GM19324 (cell line): ENCODE measurements at regions not wholly inside any gene's neighbourhood (a gene's known extent, or its start where the extent isn't known, plus 50 kb on each side); places are given as distances from the start of the nearest gene placed in this dataset.
"Not testable (repeated sequence)": the region's sequence is repeated elsewhere in the genome, so short reads cannot be mapped to it uniquely, and the experiment has no call there.

Experiments
- ATAC-seq: cut with Tn5 transposase; IDR thresholded peaks from one replicate; pipeline ENCODE4 v1.9.1; 2021; ENCODE audit warnings: mild to moderate bottlenecking, moderate library complexity; ENCODE audit not compliant: unreplicated experiment, low FRiP score

- ATAC-seq, result no peak
These were observed 103.3 kb downstream of the MDH1 start for GRCh38 chr2:63692002-63692606.

GRCh38 chr2:63695583-63695982, 106.8 kb downstream of the MDH1 start:
- no peak for ATAC-seq

DNA sequence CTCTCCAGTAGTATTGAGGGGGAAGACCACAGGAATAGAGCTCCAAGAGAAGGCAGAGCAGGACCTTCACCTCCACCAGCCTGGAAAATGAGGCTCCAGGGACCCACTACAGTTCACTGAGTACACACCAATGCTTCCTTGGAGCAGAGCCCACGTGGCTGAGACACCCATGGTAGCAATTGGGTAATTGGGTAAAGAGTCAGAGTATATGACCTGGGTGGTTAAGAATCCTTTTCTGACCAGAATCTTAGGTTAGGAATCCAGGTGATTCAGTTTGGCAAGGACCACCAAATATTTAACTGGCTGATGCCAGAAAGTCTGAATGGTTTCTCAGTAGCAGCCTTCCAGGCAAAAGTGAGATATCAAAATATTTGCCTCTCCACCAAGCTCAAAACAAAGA, 107.7 kb downstream of the MDH1 start:
- no peak for ATAC-seq

DNA sequence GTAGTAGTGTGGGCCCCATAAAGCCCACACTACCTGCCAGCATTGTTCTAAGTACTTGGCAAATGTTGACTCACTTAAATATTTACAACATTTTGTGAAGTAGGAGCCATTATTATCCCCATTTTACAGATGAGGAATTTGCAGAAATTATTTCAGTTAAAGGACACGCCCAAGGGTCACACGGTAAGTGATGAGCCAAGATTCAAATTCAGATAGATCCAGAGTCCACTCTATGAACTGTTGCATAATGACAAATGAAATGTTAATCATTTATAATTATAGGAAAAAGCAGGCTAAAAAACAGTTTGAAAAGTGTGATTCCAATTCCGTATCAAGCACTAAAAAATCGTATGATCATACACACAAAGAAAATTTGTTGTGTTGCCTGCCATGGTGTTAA, 108.4 kb downstream of the MDH1 start:
- ATAC-seq, result no peak

DNA sequence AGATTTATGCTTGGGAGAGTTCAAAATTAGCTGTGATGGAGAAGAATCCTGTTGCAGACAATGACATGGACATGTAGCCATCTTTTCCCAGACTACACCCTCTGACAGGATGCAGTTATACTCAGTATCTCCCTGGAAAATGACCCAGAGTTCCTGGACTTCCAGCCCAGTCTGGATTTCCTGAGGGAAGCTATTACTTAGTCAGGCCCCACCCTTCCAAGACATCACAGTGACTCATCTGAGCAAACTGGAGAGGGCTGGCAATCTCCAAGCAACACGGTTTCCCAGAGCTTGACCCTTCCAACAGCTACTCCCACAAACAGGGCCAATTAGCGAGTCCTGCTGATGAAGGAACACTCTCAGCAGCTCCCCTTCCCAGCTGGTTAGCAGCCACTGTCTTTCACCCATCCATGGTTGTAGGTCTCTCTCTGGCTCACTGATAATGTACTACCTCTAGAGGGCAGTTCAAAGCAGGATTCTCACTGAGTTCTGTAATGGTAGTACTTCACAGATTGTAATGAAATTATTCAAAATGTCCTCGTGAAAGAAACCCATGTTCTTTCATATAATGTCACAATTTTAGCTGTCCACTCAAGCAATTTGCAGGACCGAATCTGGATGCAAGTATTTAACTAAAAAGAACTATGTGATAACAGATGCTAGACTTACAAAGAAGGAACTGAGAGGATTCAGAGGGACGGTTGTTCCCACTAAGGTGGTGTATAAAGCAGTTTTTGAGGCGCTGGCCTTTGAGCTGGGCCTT, 110.2 kb downstream of the MDH1 start:
- peak; percentile 62 for ATAC-seq

- no peak for ATAC-seq
These were observed 110.7 kb downstream of the MDH1 start for GRCh38 chr2:63699549-63699839.

DNA sequence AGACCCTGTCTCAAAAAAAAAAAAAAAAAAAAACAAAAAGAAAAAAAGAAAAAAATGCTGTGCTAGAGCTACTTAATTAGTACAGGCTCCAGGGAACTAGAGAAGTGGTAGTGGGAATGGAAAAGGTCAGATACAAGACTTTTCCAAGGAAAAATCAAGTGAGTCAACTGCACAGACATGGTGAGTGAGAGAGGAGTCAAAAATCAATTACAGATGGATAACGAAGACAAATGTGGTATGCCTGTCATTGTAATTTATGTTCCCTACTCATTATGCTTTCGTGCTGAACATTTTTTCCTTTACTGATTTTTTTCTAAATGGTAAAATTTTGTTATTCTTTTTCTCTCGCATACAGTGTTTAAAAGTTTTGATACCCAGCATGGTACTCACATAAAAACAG, 111.5 kb downstream of the MDH1 start:
- no peak for ATAC-seq

DNA sequence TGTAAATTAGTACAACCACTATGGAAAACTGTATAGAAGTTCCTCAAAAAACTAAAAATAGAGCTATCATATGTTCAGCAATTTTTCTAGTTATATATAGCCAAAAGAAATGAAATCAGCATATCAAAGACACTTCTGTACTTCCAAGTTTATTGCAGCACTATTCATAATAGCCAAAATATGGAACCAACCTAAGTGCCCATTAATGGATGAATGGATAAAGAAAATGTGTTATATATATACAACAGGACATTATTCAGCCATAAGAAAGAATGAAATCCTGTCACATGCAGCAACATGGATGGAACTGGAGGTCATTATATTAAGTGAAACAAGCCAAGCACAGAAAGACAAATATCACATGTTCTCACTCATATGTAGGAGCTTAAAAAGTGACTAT, 112.6 kb downstream of the MDH1 start:
- no peak for ATAC-seq

DNA sequence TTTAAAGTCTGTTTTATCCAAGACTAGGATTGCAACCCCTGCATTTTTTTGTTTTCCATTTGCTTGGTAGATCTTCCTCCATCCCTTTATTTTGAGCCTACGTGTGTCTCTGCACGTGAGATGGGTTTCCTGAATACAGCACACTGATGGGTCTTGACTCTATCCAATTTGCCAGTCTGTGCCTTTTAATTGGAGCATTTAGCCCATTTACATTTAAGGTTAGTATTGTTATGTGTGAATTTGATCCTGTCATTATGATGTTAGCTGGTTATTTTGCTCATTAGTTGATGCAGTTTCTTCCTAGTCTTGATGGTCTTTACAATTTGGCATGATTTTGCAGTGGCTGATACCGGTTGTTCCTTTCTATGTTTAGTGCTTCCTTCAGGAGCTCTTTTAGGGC, 117.3 kb downstream of the MDH1 start:
- ATAC-seq, result not testable (repeated sequence)

- no peak for ATAC-seq
These were observed 122.0 kb downstream of the MDH1 start for GRCh38 chr2:63710732-63711131.

DNA sequence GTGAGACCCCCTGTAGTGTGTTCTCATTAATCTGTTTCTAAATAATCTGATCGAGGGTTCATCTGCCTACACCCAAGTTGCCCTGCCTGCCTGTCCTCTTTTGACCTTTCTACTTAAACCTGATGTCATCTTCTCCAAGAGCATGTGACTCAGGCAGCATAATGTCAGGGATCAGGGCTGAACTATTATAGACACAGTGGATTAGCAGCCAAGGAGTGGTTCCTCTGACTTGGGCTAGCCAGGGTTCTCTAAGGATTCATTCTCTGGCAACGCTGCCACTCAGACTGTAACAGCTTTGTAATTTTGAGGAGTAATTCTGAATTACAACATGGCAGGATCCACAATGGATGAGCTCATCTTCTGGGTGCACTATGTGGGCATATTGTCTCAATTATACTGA, 124.0 kb downstream of the MDH1 start:
- no peak for ATAC-seq

DNA sequence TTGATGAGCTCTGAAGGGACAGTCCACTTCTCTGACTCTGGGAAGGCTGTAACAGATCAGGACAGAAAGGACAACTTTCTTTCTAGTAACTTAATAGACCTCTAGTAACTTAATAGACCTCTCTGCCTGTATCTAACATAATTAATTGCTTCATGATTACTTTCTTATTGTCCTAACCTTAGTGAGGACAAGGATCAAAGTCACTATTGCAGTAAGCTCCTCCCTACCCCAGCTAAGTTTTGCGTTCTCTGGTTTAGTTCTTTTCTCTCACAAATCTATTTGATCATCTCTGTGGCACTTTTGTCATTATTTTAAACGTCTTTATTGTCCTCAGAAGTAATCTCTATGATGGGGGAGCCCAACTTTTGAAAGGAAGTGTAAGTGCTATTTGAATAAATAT, 125.5 kb upstream of the UGP2 start:
- no peak for ATAC-seq

GRCh38 chr2:63719052-63719451, 122.6 kb upstream of the UGP2 start:
- ATAC-seq, result no peak

- ATAC-seq, result no peak
These were observed 120.6 kb upstream of the UGP2 start for GRCh38 chr2:63721082-63721424.

DNA sequence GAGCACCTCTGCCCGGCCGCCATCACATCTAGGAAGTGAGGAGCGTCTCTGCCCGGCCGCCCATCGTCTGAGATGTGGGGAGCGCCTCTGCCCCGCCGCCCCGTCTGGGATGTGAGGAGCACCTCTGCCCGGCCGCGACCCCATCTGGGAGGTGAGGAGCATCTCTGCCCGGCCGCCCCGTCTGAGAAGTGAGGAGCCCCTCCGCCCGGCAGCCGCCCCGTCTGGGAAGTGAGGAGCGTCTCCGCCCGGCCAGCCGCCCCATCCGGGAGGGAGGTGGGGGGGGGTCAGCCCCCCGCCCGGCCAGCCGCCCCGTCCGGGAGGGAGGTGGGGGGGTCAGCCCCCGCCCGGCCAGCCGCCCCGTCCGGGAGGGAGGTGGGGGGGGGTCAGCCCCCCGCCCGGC, 119.4 kb upstream of the UGP2 start:
- not testable (repeated sequence) for ATAC-seq

GRCh38 chr2:63723709-63724108, 118.0 kb upstream of the UGP2 start:
- no peak for ATAC-seq

- not testable (repeated sequence) for ATAC-seq
These were observed 116.5 kb upstream of the UGP2 start for GRCh38 chr2:63725212-63725611.

- no peak for ATAC-seq
These were observed 112.3 kb upstream of the UGP2 start for GRCh38 chr2:63729362-63729761.

DNA sequence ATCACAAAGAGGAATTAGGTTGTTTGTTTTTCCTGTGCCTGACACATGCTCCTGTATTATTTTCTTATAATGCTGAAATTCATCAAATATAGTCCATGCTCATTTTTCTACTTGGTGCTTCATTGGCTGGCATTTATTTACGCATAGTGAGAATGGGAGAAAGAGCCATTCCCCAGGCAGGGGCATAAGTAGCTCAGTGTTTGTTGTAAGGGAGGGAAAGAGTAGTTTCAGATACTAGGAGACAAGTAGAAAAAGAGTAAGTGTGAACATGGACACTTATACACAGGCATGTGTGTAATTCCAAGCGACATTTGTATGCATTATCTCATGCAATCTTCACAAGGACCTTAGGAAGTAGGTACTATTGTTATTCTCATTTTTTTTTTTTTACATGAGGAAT, 111.9 kb upstream of the UGP2 start:
- no peak for ATAC-seq

DNA sequence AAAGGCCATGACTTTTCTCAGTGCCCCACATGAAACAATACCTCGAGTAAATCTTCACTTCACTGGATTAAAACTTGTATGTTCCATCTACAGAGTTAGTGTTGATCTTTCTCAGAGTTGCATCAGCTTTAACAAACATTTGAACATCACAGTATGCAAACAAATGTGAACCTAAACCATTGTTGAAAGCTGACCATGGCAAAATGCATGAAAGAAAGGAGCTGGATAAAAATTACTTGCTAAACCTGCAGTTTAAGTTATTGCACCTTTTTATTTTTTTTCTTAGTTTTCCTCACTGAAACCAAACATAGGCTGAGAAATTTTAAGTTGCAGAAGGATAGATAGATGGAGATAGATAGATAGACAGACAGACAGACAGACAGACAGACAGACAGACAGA, 107.2 kb upstream of the UGP2 start:
- ATAC-seq, result no peak

- ATAC-seq, result no peak
These were observed 106.4 kb upstream of the UGP2 start for GRCh38 chr2:63735263-63735662.

- no peak for ATAC-seq
These were observed 105.8 kb upstream of the UGP2 start for GRCh38 chr2:63735931-63736330.

DNA sequence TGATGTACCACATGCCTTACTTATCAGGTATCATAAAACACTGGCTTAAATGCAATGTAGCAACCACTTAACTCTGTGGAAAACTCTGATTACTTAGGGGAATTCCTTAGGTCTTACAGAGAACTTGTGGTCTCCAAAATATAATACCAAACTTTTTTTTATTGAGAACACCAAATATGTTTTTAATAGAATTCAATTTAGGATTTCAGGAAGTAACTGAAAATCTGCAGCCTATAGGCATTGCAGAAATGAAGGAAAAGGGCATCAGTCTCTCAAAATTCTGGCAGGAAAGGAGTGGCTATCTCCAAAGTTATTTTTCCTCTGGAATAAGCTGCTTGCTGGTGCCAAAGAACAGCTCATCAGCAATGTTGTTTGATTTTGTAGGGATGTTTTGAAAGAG, 105.3 kb upstream of the UGP2 start:
- ATAC-seq, result no peak
